ENCODE measurements at regions not wholly inside any gene's neighbourhood (a gene's known extent, or its start where the extent isn't known, plus 50 kb on each side); places are given as distances from the start of the nearest gene placed in this dataset.

DNA sequence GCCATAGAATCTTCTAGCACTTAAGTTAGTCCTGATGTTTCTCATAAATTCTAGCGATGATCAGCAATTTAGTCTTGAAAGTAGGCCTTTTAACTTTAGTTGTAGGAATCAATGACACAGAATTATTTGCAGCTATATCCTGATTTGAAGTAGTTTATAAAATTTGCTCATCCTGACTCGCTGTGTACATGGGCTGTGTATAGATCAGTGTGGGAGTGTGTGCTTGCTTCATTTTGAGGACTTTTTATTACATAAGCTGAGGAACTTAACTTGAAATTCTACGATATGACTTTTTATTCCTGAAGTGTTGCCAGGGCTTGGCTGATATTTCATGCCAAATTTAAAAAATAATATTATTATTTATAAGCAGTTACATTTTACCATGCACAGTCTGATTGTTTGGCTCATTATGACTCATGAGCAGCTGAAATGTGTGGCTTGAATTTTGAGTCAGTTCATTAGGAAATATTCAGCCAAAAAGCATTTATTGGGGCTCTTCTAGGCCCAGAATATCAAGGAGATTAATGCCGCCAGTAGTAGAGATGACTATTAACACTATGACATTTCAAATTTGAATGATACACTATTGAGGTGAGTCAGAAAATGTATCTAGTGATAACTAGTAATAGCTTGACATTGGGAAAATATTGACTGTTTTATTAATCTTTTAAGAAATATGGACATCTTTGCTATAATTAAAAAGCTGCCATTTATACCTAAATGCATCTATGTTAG, 128.9 kb upstream of the LIMCH1 start:
- H3K4me3 ChIP-seq (ENCODE audit: low read depth, low read length): no peak overlapping the region
- no peak overlapping the region for H2AFZ ChIP-seq (ENCODE audit: low read length, unreplicated experiment)
- H3K27me3 ChIP-seq (ENCODE audit: insufficient read depth, low read length): no peaks in the 10 kb centered on the region
- no peaks in the 10 kb centered on the region for H3K4me1 ChIP-seq (ENCODE audit: control insufficient read depth, insufficient read depth, low read length, unreplicated experiment)
- H3K27ac ChIP-seq (ENCODE audit: low read depth, low read length): no peak overlapping the region
- H3K36me3 ChIP-seq (ENCODE audit: insufficient read depth, low read length): no peaks in the 10 kb centered on the region
- H3K79me2 ChIP-seq (ENCODE audit: control insufficient read depth, insufficient read depth, low read length, unreplicated experiment): no peaks in the 10 kb centered on the region

DNA sequence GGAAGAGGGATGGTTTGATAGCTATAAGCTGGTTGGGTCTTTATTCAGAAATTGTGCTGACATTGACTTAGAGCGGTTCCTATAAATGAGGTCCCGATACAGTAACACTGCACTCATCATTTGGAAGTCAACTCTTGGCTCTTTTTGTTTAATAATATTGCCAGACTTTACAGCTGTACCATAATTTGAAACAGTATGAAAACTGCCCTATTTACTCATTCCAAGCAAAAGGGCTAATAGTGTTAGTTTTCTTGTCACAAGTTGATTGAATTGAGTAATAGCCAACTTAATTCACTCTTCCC, 128.4 kb upstream of the LIMCH1 start:
- H3K4me1 ChIP-seq (ENCODE audit: control insufficient read depth, insufficient read depth, low read length, unreplicated experiment): no peaks in the 10 kb centered on the region

DNA sequence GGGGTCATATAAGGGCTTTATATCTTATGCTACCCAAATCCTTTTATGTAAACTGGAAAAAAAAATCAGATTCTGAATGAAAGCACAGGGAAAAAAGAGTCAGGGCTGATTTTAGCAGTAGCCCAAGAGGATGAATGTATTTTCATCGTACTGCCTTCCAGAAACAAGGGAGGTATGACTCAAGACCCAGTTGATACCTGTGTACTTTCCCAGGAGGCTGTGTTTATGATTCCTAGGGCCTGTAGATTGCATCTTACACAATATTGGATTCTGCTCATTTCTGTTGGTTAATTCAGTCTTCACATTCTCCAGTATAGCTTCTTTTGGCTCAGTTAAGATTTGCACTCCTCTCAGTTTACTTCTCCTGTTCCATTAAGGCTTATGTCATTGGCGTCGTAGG, 127.9 kb upstream of the LIMCH1 start:
- H2AFZ ChIP-seq (ENCODE audit: low read length, unreplicated experiment): no peak overlapping the region
- H3K4me1 ChIP-seq (ENCODE audit: control insufficient read depth, insufficient read depth, low read length, unreplicated experiment): no peaks in the 10 kb centered on the region
- H3K27ac ChIP-seq (ENCODE audit: low read depth, low read length): no peak overlapping the region
- H3K79me2 ChIP-seq (ENCODE audit: control insufficient read depth, insufficient read depth, low read length, unreplicated experiment): no peaks in the 10 kb centered on the region
- no peak overlapping the region for H3K4me3 ChIP-seq (ENCODE audit: low read depth, low read length)
- no peaks in the 10 kb centered on the region for H3K27me3 ChIP-seq (ENCODE audit: insufficient read depth, low read length)
- no peaks in the 10 kb centered on the region for H3K36me3 ChIP-seq (ENCODE audit: insufficient read depth, low read length)

More for the DNA sequence above, 128.4 kb upstream of the LIMCH1 start:
- H3K36me3 ChIP-seq (ENCODE audit: insufficient read depth, low read length): no peaks in the 10 kb centered on the region
- H3K4me3 ChIP-seq (ENCODE audit: low read depth, low read length): no peak overlapping the region
- H3K27me3 ChIP-seq (ENCODE audit: insufficient read depth, low read length): no peaks in the 10 kb centered on the region
- H3K79me2 ChIP-seq (ENCODE audit: control insufficient read depth, insufficient read depth, low read length, unreplicated experiment): no peaks in the 10 kb centered on the region
- no peak overlapping the region for H3K27ac ChIP-seq (ENCODE audit: low read depth, low read length)
- no peak overlapping the region for H2AFZ ChIP-seq (ENCODE audit: low read length, unreplicated experiment)

DNA sequence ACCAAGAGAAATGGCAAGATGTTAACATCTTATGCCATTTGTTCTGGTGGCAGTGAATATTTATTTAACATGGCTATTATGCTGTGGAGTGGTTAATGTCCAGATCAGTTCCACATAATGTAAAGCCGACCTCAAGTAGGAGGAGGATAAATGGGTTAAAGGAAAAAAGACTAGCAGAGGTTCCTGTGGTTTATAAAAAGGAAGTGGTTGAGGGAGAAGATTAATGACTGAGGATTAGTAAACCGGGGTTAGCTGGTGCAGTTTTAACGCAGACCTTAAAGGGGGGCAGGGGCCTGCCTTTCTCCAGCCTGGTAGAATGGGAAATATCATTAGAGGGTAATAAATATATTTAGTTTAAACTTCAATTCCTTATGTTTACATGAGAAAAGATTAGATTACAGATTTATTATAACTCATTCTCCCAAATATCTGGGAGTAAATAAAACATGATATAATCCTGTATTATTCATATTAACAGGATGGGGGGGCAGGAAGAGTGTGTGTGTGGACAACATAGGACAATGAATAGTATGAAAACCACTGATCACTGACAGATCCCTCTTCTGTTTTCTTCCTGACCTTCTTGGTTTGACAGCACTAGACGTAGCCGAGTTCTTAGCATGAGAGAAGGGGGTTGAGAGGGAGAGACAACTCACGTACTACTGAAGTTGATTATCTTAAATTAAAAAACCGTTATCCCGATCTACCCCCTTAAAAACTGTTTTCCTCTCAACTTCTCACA, 124.1 kb upstream of the LIMCH1 start:
- Histone ChIP-seq H3K79me2 (ENCODE audit: control insufficient read depth, insufficient read depth, low read length, unreplicated experiment) (no peaks in the 10 kb centered on the region), H3K36me3 (ENCODE audit: insufficient read depth, low read length) (no peaks in the 10 kb centered on the region), H3K4me3 (ENCODE audit: low read depth, low read length) (no peak overlapping the region), H3K27me3 (ENCODE audit: insufficient read depth, low read length) (no peaks in the 10 kb centered on the region), H3K27ac (ENCODE audit: low read depth, low read length) (no peak overlapping the region), H3K4me1 (ENCODE audit: control insufficient read depth, insufficient read depth, low read length, unreplicated experiment) (no peaks in the 10 kb centered on the region), H2AFZ (ENCODE audit: low read length, unreplicated experiment) (no peak overlapping the region)

DNA sequence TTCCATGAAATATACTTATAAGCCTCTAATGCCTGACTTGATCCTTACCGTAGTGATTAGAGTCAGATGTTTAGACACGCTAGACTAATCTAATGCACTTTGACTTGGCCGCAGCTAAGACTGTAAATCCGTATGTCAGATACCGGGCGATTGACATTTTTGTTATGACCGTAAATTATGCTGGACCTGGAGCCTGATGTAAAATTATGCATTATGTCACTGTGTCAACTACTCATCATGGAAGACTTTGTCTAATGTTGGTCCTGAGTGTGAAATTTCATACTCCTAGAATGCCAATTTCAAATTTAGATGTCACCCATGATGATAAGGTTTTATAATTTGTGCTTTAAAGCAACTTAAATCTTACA, 123.6 kb upstream of the LIMCH1 start:
- H3K27ac ChIP-seq (ENCODE audit: low read depth, low read length): no peak overlapping the region

DNA sequence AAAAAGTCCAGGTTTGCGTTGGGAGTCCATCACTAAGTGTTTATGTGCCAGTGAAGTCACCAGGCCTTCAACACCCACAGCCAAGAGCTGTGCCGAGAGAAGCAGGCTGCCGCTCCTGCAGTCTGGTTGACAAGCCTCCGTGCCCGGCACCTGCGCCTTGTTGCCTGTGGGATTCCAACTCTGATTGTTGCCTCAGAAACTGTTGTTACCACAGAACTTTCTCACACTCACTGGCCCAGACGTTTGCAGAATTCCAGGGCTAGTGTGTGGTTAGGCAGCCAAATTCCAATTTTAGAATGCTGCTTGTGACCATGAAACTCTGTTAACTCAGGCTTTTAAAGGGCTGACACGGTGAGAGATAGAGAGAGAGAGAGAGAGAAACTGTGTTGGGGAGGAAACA, 119.5 kb upstream of the LIMCH1 start:
- Histone ChIP-seq H2AFZ (ENCODE audit: low read length, unreplicated experiment) (no peak overlapping the region), H3K4me1 (ENCODE audit: control insufficient read depth, insufficient read depth, low read length, unreplicated experiment) (no peaks in the 10 kb centered on the region), H3K27ac (ENCODE audit: low read depth, low read length) (no peak overlapping the region), H3K27me3 (ENCODE audit: insufficient read depth, low read length) (no peaks in the 10 kb centered on the region), H3K79me2 (ENCODE audit: control insufficient read depth, insufficient read depth, low read length, unreplicated experiment) (no peaks in the 10 kb centered on the region), H3K4me3 (ENCODE audit: low read depth, low read length) (no peak overlapping the region), H3K36me3 (ENCODE audit: insufficient read depth, low read length) (no peaks in the 10 kb centered on the region)

More for the DNA sequence above, 123.6 kb upstream of the LIMCH1 start:
- H3K4me1 ChIP-seq (ENCODE audit: control insufficient read depth, insufficient read depth, low read length, unreplicated experiment): no peaks in the 10 kb centered on the region
- H3K4me3 ChIP-seq (ENCODE audit: low read depth, low read length): no peak overlapping the region
- no peaks in the 10 kb centered on the region for H3K27me3 ChIP-seq (ENCODE audit: insufficient read depth, low read length)
- no peaks in the 10 kb centered on the region for H3K79me2 ChIP-seq (ENCODE audit: control insufficient read depth, insufficient read depth, low read length, unreplicated experiment)
- H2AFZ ChIP-seq (ENCODE audit: low read length, unreplicated experiment): no peak overlapping the region
- no peaks in the 10 kb centered on the region for H3K36me3 ChIP-seq (ENCODE audit: insufficient read depth, low read length)

DNA sequence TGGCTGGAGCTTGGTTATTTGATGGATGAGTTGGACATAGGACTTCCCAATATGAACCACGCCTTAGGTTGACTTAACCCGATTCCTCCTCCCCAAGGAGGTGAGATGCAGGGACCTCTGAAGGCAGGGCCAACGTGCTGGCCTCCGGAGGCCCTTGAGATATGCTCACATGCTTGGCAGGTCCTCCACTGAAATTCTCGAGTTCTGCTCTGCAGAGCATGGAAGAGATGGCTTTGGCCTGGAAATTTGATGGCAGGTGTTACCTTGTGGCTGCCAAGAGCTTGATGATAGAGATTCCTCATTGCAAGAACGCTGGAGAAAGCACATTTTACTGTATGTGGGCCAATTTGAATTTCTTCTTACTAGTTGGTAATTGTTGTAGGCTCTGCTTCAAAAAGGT, 117.4 kb upstream of the LIMCH1 start:
- Histone ChIP-seq H3K27ac (ENCODE audit: low read depth, low read length) (no peak overlapping the region), H3K4me3 (ENCODE audit: low read depth, low read length) (no peak overlapping the region), H3K27me3 (ENCODE audit: insufficient read depth, low read length) (0 out of 2 replicates have a peak, but pooled peaks cover 5% of the 10 kb centered on the region), H2AFZ (ENCODE audit: low read length, unreplicated experiment) (no peak overlapping the region), H3K36me3 (ENCODE audit: insufficient read depth, low read length) (no peaks in the 10 kb centered on the region), H3K79me2 (ENCODE audit: control insufficient read depth, insufficient read depth, low read length, unreplicated experiment) (no peaks in the 10 kb centered on the region), H3K4me1 (ENCODE audit: control insufficient read depth, insufficient read depth, low read length, unreplicated experiment) (no peaks in the 10 kb centered on the region)

DNA sequence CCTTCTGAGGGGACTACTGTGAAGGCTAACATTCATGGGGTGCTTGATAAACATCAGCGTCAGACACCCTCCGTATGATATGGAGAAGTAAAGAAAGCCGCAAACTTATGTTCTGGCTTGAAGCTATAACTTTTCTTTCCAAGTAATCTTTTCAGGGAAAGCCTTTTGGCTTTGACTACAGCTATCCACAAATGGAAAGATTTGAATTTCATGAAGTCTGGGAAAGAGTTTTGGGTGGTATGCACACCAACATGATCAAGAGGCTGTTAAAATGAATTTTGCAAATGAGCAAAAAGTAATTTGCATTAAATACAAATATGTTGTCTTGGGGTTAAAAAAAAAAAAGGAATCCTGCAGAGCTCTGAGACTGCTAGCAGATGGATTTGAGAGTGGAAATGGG, 114.8 kb upstream of the LIMCH1 start:
- peaks cover 9% of the 10 kb centered on the region; the same call in 1 of the 2 replicates for H3K27me3 ChIP-seq (ENCODE audit: insufficient read depth, low read length)
- no peaks in the 10 kb centered on the region for H3K36me3 ChIP-seq (ENCODE audit: insufficient read depth, low read length)
- no peak overlapping the region for H3K27ac ChIP-seq (ENCODE audit: low read depth, low read length)
- H2AFZ ChIP-seq (ENCODE audit: low read length, unreplicated experiment): no peak overlapping the region
- no peaks in the 10 kb centered on the region for H3K79me2 ChIP-seq (ENCODE audit: control insufficient read depth, insufficient read depth, low read length, unreplicated experiment)
- H3K4me3 ChIP-seq (ENCODE audit: low read depth, low read length): no peak overlapping the region
- H3K4me1 ChIP-seq (ENCODE audit: control insufficient read depth, insufficient read depth, low read length, unreplicated experiment): no peaks in the 10 kb centered on the region

DNA sequence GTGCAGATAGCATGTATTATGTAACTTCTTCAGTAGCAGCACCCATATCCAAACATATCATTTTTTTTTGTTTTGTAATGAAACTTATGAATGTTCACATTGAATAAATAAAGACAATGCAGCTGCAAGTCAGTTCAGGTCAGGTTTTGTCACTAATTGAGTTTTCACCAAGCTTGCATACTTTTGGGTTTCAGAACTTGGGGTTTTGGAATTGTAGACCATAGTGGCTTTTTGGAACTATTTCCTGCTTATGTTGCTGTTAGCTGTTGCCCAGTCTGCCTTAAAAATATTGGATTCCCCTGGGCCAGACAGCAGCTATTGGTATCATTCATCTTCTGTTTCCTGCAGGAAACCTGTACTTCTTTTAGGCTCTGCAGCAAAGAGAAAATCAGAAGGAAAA, 113.4 kb upstream of the LIMCH1 start:
- Histone ChIP-seq H3K79me2 (ENCODE audit: control insufficient read depth, insufficient read depth, low read length, unreplicated experiment) (no peaks in the 10 kb centered on the region), H3K4me1 (ENCODE audit: control insufficient read depth, insufficient read depth, low read length, unreplicated experiment) (no peaks in the 10 kb centered on the region), H3K36me3 (ENCODE audit: insufficient read depth, low read length) (no peaks in the 10 kb centered on the region), H3K27me3 (ENCODE audit: insufficient read depth, low read length) (peaks cover 15% of the 10 kb centered on the region; the same call in 1 of the 2 replicates), H2AFZ (ENCODE audit: low read length, unreplicated experiment) (no peak overlapping the region), H3K27ac (ENCODE audit: low read depth, low read length) (no peak overlapping the region), H3K4me3 (ENCODE audit: low read depth, low read length) (no peak overlapping the region)

DNA sequence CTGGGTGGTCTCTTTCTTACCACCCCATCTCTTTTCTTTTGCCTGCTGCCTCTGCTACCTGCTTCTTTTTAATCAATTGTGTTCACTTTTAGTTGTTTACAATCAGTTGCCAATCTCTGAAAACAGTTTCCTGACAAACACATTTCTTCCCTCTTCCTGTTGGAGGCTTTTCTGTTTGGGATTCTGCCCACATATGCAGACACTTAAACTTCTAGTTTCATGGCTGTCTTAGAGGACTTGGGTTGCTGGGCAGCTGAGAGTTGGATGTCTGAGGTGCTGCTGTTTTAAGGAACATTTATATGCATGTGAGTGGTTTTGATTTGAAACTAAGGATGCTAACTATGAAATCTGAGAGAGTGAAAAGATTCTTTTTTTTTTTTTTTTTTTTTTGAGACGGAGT, 112.3 kb upstream of the LIMCH1 start:
- Histone ChIP-seq H3K36me3 (ENCODE audit: insufficient read depth, low read length) (no peaks in the 10 kb centered on the region), H3K27me3 (ENCODE audit: insufficient read depth, low read length) (peaks cover 15% of the 10 kb centered on the region; the same call in 1 of the 2 replicates), H3K27ac (ENCODE audit: low read depth, low read length) (no peak overlapping the region), H2AFZ (ENCODE audit: low read length, unreplicated experiment) (no peak overlapping the region), H3K4me1 (ENCODE audit: control insufficient read depth, insufficient read depth, low read length, unreplicated experiment) (no peaks in the 10 kb centered on the region), H3K4me3 (ENCODE audit: low read depth, low read length) (no peak overlapping the region), H3K79me2 (ENCODE audit: control insufficient read depth, insufficient read depth, low read length, unreplicated experiment) (no peaks in the 10 kb centered on the region)

DNA sequence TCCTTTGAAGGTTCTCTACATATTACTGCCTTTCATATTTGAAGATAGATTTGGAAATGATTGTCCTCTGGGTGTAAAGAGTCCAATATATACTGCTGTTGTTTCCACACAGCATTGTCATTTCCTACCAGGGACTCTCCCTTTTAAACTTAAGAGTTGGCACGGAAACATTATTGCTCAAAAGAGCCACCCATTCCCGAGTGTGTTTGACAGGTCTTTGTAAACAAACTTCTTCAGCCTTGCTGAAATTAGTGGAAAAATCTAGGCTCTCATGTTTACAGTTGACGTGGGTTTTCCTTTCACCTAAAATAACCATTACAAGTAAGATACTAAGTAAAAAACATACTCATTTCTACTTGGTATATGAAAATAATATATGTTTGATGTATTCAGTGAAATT, 111.4 kb upstream of the LIMCH1 start:
- Histone ChIP-seq H3K4me1 (ENCODE audit: control insufficient read depth, insufficient read depth, low read length, unreplicated experiment) (no peaks in the 10 kb centered on the region), H3K4me3 (ENCODE audit: low read depth, low read length) (no peak overlapping the region), H3K36me3 (ENCODE audit: insufficient read depth, low read length) (no peaks in the 10 kb centered on the region), H3K27me3 (ENCODE audit: insufficient read depth, low read length) (peaks cover 22% of the 10 kb centered on the region; the same call in 1 of the 2 replicates), H3K79me2 (ENCODE audit: control insufficient read depth, insufficient read depth, low read length, unreplicated experiment) (no peaks in the 10 kb centered on the region), H3K27ac (ENCODE audit: low read depth, low read length) (no peak overlapping the region), H2AFZ (ENCODE audit: low read length, unreplicated experiment) (no peak overlapping the region)

Measured in ACC112 (cell line).